Small intestine (tissue), 7 donors: ENCODE measurements at regions not wholly inside any gene's neighbourhood (a gene's known extent, or its start where the extent isn't known, plus 50 kb on each side); places are given as distances from the start of the nearest gene placed in this dataset.

Source experiments
- DNase-seq, 2 donors: peaks; one replicate each; pipeline versions ENCODE4 v3.0.0 to v3.0.0-alpha.2; 2013
- FAIRE-seq: peaks from 2 replicates; lab custom pipeline; 2012; peaks lifted over from hg19 to GRCh38; lab: Jason Lieb, UNC
- H3K27ac ChIP-seq, 3 donors: one replicate each; pipeline ENCODE4 v1.5.1; 2013; ENCODE audit warnings: low read length in 2 of 3, mild to moderate bottlenecking in 2 of 3, control low read depth in 1 of 3, inconsistent platforms in 1 of 3, low read depth in 1 of 3, moderate library complexity in 1 of 3
- H3K27me3 ChIP-seq, 3 donors: one replicate each; pipeline ENCODE4 v1.6.1; 2013; ENCODE audit warnings: low read length in 3 of 3, inconsistent platforms in 1 of 3; ENCODE audit not compliant: control insufficient read depth in 3 of 3, insufficient read depth in 3 of 3
- H3K36me3 ChIP-seq, 3 donors: one replicate each; pipeline ENCODE4 v1.6.1; 2013; ENCODE audit warnings: low read length in 3 of 3, inconsistent platforms in 1 of 3, low read depth in 1 of 3, mild to moderate bottlenecking in 1 of 3, moderate library complexity in 1 of 3; ENCODE audit not compliant: control insufficient read depth in 3 of 3, insufficient read depth in 2 of 3
- H3K4me1 ChIP-seq, 3 donors: one replicate each; pipeline ENCODE4 v1.6.1; 2013; ENCODE audit warnings: low read length in 2 of 3, inconsistent platforms in 1 of 3, low read depth in 1 of 3, mild to moderate bottlenecking in 1 of 3, moderate library complexity in 1 of 3; ENCODE audit not compliant: control insufficient read depth in 3 of 3, insufficient read depth in 2 of 3
- H3K4me3 ChIP-seq, 3 donors: one replicate each; pipeline ENCODE4 v1.5.1; 2013; ENCODE audit warnings: low read length in 3 of 3, control low read depth in 1 of 3, inconsistent platforms in 1 of 3, low read depth in 1 of 3, mild to moderate bottlenecking in 1 of 3, moderate library complexity in 1 of 3
- H3K9me3 ChIP-seq, 2 donors: one replicate each; pipeline ENCODE4 v1.6.1; 2013; ENCODE audit warnings: low read depth in 1 of 2, low read length in 1 of 2; ENCODE audit not compliant: control insufficient read depth in 2 of 2, insufficient read depth in 1 of 2
- WGBS, 3 donors: extraction: QIAGEN DNeasy Blood & Tissue Kit; methylation state at CpG; one replicate each; pipeline ENCODE4 v1.1.7; 2013; 5-methylcytosine and 5-hydroxymethylcytosine counted together
- donor health status: healthy with polysubstance abuse.
- donor health status: control.
- donor health status: control.
- donor health status: Bipolar disorder and iron deficiency.
- donor health status: healthy.

DNA sequence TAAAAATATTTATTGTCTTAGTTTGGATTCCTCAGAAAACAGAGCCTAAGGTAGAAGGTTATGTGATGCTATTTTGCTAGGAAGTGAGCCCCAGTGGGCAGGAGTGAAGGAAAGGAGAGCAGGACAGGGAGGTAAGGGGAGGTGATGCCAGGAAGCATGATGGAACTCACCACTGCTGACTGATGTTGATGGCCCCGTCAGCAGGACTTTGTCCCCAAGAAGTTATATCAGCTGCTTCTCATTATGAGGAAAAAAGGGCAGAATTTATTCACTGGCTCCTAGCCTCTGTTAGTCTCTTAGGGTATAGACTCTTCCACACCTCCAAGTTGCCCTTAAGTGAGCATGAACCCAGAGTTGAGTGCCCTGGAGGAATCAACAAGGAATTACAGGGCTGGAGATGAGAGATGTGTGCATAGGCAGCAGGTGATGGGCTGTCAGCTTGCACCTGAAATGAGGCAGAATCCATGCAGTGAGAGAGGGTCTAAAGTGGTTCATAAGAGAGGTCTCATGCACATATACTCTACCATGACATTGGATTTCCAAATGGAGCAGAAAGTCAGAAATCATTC is 120.6 kb upstream of the NIPBL start:
- H3K27me3 ChIP-seq: no peaks in the 10 kb centered on the region
- H3K4me3 ChIP-seq: no peak overlapping the region
- H3K36me3 ChIP-seq: no peaks in the 10 kb centered on the region
- H3K9me3 ChIP-seq: no peaks in the 10 kb centered on the region
- H3K27ac ChIP-seq: peak overlapping the region in 2 of 3 donors; percentile 78 to 89
- DNase-seq (peak; percentile 38 to 71), FAIRE-seq (no peak)
- peaks cover 0 to 28% (median 2%) of the 10 kb centered on the region in 3 donors for H3K4me1 ChIP-seq
- WGBS, 3 donors: 25 to 55% (median 40%) methylated on average over 1 of the region's 1 CpG

DNA sequence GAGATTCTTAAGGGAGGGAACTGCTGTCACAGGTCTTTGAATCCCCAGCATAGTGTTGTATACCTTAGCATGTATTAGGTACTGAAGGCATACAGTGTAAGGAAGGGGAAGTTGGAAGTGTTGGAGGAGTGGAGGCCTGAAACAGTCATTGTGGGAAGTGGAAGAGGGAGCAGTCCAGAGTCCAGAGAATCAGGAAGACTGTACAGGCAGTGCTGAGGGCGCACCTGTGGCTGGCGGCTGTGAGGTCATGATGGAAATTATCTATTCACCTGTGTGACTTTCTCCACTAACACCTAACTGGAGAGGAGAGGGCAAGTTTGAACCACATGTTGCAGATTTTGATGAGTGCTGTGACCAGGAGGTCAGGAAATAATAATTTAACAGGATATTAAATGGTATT is 119.7 kb upstream of the NIPBL start:
- peaks cover 0 to 28% (median 2%) of the 10 kb centered on the region in 3 donors for H3K4me1 ChIP-seq
- FAIRE-seq (no peak), DNase-seq (peak; percentile 87 to 95)
- H3K9me3 ChIP-seq: no peaks in the 10 kb centered on the region
- H3K4me3 ChIP-seq: no peak overlapping the region
- no peaks in the 10 kb centered on the region for H3K27me3 ChIP-seq
- H3K36me3 ChIP-seq: no peaks in the 10 kb centered on the region
- 15 to 57% (median 43%) methylated on average over 2 of the region's 2 CpGs for WGBS, 3 donors
- H3K27ac ChIP-seq: peak overlapping the region in 2 of 3 donors; percentile 78 to 89

DNA sequence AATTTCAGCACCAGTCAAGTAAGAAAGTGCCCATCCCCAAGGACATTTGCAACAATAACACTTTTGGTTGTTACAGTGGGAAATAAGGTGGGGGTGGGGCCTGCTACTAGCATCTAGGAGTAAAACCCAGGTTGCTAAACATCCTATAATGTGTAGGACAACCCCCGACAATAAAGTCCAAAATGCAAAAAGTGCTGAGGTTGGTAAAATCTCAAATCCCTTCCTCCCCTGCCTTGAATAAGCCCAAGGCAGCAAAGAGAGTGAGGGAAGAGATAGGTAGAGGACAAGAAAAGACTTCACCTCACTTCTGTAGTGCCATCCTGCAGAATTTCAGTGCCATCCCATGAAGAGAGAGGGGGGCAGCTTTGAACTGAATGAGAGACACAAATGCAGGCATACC is 117.5 kb upstream of the NIPBL start:
- Histone ChIP-seq H3K4me1 (peaks cover 0 to 28% (median 2%) of the 10 kb centered on the region in 3 donors), H3K27ac (no peak overlapping the region), H3K27me3 (no peaks in the 10 kb centered on the region), H3K36me3 (no peaks in the 10 kb centered on the region), H3K4me3 (no peak overlapping the region), H3K9me3 (no peaks in the 10 kb centered on the region)
- 87 to 96% (median 90%) methylated on average over 1 of the region's 1 CpG for WGBS, 3 donors
- no peak for DNase-seq
- FAIRE-seq: no peak

DNA sequence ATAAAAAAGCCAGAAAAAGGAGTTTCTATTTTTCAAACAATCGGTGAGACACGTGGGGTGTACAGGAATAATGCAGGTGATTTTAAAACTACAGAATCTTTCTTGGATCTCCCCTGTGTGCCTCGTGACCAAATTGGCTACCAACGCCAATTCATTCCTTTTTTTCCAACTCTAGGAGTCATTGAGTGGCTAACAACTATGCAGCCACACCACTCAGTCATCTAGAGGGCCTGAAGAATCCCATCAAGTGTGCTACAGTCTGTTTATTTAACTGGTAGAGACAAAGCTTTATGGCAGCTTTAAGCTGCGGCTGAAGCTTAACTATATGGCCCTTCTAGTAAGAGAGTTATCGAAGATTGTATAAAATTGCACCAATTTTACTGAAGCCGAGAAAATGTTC is 113.1 kb upstream of the NIPBL start:
- DNase-seq (peak in 1 of 2 donors; percentile 20), FAIRE-seq (no peak)
- Histone ChIP-seq H3K27me3 (no peaks in the 10 kb centered on the region), H3K36me3 (no peaks in the 10 kb centered on the region), H3K9me3 (peaks cover 0 to 3% of the 10 kb centered on the region in 2 donors), H3K27ac (no peak overlapping the region), H3K4me1 (peaks cover 0 to 2% (median 0%) of the 10 kb centered on the region in 3 donors), H3K4me3 (no peak overlapping the region)
- WGBS, 3 donors: 75 to 87% (median 85%) methylated on average over 7 of the region's 7 CpGs

DNA sequence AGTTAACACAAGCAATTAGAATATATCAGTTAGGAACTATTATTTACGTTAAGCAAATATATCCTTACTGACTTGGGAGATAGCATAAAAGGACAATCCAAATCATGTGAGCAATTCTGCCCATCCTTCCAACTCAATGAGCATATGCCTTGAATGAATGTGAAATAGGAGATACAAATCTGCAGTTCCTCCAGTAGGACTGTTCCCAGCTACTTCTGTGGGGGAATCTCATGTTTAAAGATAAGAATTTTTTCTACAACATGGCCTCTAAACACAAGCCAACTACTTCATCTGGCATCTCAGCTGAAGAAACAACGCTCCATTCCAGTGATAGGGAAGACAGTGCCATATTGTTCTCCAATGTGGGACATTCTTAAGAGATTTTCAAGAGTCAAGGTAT is 110.7 kb upstream of the NIPBL start:
- 81 to 93% (median 88%) methylated on average over 2 of the region's 2 CpGs for WGBS, 3 donors
- H3K36me3 ChIP-seq: no peaks in the 10 kb centered on the region
- H3K9me3 ChIP-seq: peaks cover 0 to 12% of the 10 kb centered on the region in 2 donors
- FAIRE-seq (no peak), DNase-seq (no peak)
- no peak overlapping the region for H3K27ac ChIP-seq
- no peaks in the 10 kb centered on the region for H3K27me3 ChIP-seq
- H3K4me1 ChIP-seq: peaks cover 0 to 5% (median 2%) of the 10 kb centered on the region in 3 donors
- no peak overlapping the region for H3K4me3 ChIP-seq

DNA sequence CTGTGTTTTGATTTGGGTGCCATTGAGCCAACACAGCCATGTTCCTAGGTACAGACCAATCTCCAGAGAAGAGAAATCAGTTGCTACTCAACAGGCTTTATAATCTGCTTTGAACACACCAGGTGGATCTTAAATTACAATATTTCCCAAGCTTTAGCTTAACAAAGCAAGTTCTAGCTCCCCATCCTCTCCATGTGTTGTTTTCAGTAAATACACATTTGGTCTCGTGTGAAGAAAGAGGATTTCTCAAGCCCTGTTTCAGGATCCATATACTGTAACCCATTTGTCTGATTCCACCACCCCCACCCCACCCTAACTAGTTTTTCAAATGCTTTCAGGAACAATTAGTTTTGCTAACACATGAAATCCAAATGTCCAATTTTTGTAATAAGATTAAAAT is 109.6 kb upstream of the NIPBL start:
- H3K9me3 ChIP-seq: peaks cover 0 to 15% of the 10 kb centered on the region in 2 donors
- H3K27me3 ChIP-seq: no peaks in the 10 kb centered on the region
- WGBS, 3 donors: 65 to 84% (median 71%) methylated on average over 1 of the region's 1 CpG
- no peak overlapping the region for H3K4me3 ChIP-seq
- DNase-seq (no peak), FAIRE-seq (no peak)
- H3K27ac ChIP-seq: no peak overlapping the region
- peaks cover 0 to 5% (median 2%) of the 10 kb centered on the region in 3 donors for H3K4me1 ChIP-seq
- H3K36me3 ChIP-seq: no peaks in the 10 kb centered on the region

DNA sequence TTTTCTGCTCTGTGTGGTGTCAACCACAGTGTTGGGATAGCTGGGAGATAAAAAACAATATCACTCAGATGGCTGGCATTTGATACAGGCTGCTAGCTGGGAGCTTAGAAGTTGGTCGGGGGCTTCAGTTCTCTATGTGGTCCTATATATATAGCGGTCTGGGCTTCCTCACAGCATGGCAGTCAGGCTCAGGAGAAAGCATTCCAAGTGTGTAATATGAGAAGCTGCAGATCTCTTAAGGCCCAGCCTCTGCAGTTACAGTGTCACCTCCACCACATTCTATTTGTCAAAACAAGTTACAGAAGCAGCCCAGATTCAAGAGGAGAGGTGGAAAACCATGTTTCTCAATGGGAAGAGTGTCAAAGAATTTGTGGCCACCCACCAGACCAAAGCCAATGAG is 108.1 kb upstream of the NIPBL start:
- Histone ChIP-seq H3K36me3 (no peaks in the 10 kb centered on the region), H3K9me3 (peaks cover 0 to 15% of the 10 kb centered on the region in 2 donors), H3K27ac (no peak overlapping the region), H3K27me3 (no peaks in the 10 kb centered on the region), H3K4me3 (no peak overlapping the region), H3K4me1 (peaks cover 0 to 5% (median 2%) of the 10 kb centered on the region in 3 donors)
- WGBS, 3 donors: 85 to 94% (median 86%) methylated on average over 2 of the region's 2 CpGs
- no peak for DNase-seq
- FAIRE-seq: no peak

DNA sequence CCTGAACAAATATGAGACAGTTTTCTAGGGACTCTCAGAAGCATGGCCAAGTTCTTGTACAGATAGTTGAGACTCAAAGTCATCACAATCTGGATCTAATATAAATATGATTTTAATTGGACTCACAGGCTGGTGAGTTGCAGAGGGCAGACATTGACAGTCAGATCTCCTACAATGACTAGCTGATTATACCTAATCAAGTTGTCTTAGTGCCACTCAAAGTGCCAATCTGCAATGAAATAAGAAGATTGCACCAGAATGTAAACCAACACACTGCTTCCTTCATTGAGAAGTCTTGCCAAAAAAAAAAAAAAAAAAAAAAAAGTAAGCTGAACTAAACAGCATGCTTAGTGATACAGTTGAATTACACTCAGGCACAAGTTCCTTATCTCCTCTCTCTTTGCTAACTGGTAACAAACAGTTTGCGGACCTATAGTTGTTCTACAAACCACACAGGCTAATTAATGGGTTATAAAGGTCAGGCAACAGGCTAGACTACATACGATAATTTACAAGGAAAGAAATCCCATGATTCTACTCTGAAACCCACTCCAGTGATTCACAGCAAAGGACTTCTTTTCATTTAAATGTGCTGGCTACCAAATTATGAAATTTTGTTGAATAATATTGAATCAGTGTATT is 107.3 kb upstream of the NIPBL start:
- peak; percentile 68 to 83 for DNase-seq

More for the DNA sequence above, 107.3 kb upstream of the NIPBL start:
- Histone ChIP-seq H3K27ac (peak overlapping the region in 2 of 3 donors; percentile 3 to 81), H3K27me3 (no peaks in the 10 kb centered on the region), H3K36me3 (no peaks in the 10 kb centered on the region), H3K4me1 (peaks cover 0 to 5% (median 2%) of the 10 kb centered on the region in 3 donors), H3K9me3 (peaks cover 0 to 15% of the 10 kb centered on the region in 2 donors), H3K4me3 (no peak overlapping the region)
- 9 to 49% (median 29%) methylated on average over 2 of the region's 2 CpGs for WGBS, 3 donors
- no peak for FAIRE-seq
